ENCODE measurements at regions not wholly inside any gene's neighbourhood (a gene's known extent, or its start where the extent isn't known, plus 50 kb on each side); places are given as distances from the start of the nearest gene placed in this dataset.

DNA sequence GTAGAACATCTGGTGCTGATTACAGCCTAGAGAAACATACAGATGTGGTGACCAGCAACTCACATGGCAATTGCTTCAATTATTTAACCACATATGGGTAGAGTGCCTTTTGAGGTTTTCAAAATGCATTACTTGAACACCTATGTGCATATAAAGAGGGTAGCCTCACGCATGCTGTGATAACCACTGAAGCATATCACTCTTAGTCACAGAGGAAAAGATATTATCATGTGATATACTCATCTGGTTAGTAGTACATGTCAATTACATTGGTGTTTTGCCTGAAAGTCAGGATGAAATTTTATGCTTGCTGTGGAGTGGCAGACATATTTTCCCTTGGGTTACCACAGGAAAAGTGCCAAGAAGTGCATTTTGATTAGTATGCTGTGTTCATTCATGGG lies 459.3 kb upstream of the AGTR1 start:
- H3K79me1 ChIP-seq (ENCODE audit: low read depth in 1 of 2, low read length in 2 of 2), result no peaks in the 10 kb centered on the region
- no peak overlapping the region for H2AFZ ChIP-seq (replicated peaks; ENCODE audit: low read length, poor library complexity)
- no peak overlapping the region for H3K14ac ChIP-seq (replicated peaks; ENCODE audit: low read depth, low read length)
- no peaks in the 10 kb centered on the region for H3K4me1 ChIP-seq (ENCODE audit: control insufficient read depth, insufficient read depth, low read length)
- no CpG with 5 or more reads among the region's 1 CpG for WGBS, 2 experiments (ENCODE audit: extremely low coverage in 2 of 2, insufficient read length in 1 of 2)
- H3K4me3 ChIP-seq (ENCODE audit: insufficient read depth, low read depth, low read length), result no peak overlapping the region
- no peak overlapping the region for H4K91ac ChIP-seq (ENCODE audit: insufficient read depth, low read depth, low read length)
- H3K27ac ChIP-seq (ENCODE audit: insufficient read depth, low read length), result no peak overlapping the region
- H4K5ac ChIP-seq (ENCODE audit: low read depth, low read length), result no peak overlapping the region
- H3K4me2 ChIP-seq (ENCODE audit: low read depth, low read length), result no peak overlapping the region
- no peaks in the 10 kb centered on the region for H3K27me3 ChIP-seq (ENCODE audit: control insufficient read depth, insufficient read depth, low read length)
- CTCF ChIA-PET, result no interaction called here
- H3K18ac ChIP-seq (ENCODE audit: low read depth, low read length), result no peak overlapping the region
- H3K9me3 ChIP-seq (ENCODE audit: control insufficient read depth, insufficient read depth, low read length), result no peaks in the 10 kb centered on the region
- no peak overlapping the region for H4K8ac ChIP-seq (ENCODE audit: low read depth in 2 of 2, low read length in 2 of 2)
- H3K23ac ChIP-seq (ENCODE audit: low read depth, low read length), result no peak overlapping the region
- no peak overlapping the region for H2BK20ac ChIP-seq (ENCODE audit: low read depth, low read length)
- no peak for TF ChIP-seq BHLHE40 (IDR thresholded peaks at IDR 0.05; ENCODE audit: low read depth, low read length)
- TF ChIP-seq MAZ (IDR thresholded peaks at IDR 0.05; ENCODE audit: borderline replicate concordance, low read depth, low read length), result no peak
- TF ChIP-seq MXI1 (IDR thresholded peaks at IDR 0.05; ENCODE audit: borderline replicate concordance, low read depth, low read length), result no peak
- no peak for TF ChIP-seq NFE2L2 (IDR thresholded peaks at IDR 0.05; ENCODE audit: low read depth, low read length)
- TF ChIP-seq RAD21 (IDR thresholded peaks at IDR 0.05; ENCODE audit: low read length), result no peak
- no peak for TF ChIP-seq SMC3 (IDR thresholded peaks at IDR 0.05; ENCODE audit: low read depth, low read length)
- TF ChIP-seq, protein P1, sequence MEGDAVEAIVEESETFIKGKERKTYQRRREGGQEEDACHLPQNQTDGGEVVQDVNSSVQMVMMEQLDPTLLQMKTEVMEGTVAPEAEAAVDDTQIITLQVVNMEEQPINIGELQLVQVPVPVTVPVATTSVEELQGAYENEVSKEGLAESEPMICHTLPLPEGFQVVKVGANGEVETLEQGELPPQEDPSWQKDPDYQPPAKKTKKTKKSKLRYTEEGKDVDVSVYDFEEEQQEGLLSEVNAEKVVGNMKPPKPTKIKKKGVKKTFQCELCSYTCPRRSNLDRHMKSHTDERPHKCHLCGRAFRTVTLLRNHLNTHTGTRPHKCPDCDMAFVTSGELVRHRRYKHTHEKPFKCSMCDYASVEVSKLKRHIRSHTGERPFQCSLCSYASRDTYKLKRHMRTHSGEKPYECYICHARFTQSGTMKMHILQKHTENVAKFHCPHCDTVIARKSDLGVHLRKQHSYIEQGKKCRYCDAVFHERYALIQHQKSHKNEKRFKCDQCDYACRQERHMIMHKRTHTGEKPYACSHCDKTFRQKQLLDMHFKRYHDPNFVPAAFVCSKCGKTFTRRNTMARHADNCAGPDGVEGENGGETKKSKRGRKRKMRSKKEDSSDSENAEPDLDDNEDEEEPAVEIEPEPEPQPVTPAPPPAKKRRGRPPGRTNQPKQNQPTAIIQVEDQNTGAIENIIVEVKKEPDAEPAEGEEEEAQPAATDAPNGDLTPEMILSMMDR (conservative IDR thresholded peaks at IDR 0.05; ENCODE audit: low read depth, low read length), result no peak
- TF ChIP-seq FOS (IDR thresholded peaks at IDR 0.05; ENCODE audit: low read depth, low read length), result no peak
- no peak for TF ChIP-seq POLR2A (IDR thresholded peaks at IDR 0.05; ENCODE audit: low read depth, low read length)
- TF ChIP-seq RFX5 (IDR thresholded peaks at IDR 0.05; ENCODE audit: low read depth, low read length), result no peak
- TF ChIP-seq, protein P2, sequence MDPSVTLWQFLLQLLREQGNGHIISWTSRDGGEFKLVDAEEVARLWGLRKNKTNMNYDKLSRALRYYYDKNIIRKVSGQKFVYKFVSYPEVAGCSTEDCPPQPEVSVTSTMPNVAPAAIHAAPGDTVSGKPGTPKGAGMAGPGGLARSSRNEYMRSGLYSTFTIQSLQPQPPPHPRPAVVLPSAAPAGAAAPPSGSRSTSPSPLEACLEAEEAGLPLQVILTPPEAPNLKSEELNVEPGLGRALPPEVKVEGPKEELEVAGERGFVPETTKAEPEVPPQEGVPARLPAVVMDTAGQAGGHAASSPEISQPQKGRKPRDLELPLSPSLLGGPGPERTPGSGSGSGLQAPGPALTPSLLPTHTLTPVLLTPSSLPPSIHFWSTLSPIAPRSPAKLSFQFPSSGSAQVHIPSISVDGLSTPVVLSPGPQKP (IDR thresholded peaks at IDR 0.05; ENCODE audit: borderline replicate concordance, low read depth, low read length), result no peak
- TF ChIP-seq CHD1 (IDR thresholded peaks at IDR 0.05; ENCODE audit: low read depth, low read length), result no peak
- no peak for TF ChIP-seq MAFK (IDR thresholded peaks at IDR 0.05; ENCODE audit: low read depth, low read length)
- TF ChIP-seq RCOR1 (IDR thresholded peaks at IDR 0.05; ENCODE audit: insufficient replicate concordance, low read length), result no peak
- no peak for TF ChIP-seq CEBPB (IDR thresholded peaks at IDR 0.05; ENCODE audit: low read depth, low read length)
- TF ChIP-seq, protein P3, sequence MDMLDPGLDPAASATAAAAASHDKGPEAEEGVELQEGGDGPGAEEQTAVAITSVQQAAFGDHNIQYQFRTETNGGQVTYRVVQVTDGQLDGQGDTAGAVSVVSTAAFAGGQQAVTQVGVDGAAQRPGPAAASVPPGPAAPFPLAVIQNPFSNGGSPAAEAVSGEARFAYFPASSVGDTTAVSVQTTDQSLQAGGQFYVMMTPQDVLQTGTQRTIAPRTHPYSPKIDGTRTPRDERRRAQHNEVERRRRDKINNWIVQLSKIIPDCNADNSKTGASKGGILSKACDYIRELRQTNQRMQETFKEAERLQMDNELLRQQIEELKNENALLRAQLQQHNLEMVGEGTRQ (IDR thresholded peaks at IDR 0.05; ENCODE audit: low read depth, low read length), result no peak
- no peak overlapping the region for H2AK5ac ChIP-seq (ENCODE audit: low read depth, low read length)
- no peak overlapping the region for H2BK15ac ChIP-seq (ENCODE audit: low read depth, low read length)
- POLR2A ChIA-PET (ENCODE audit: unreplicated experiment), result no interaction called here
- H4K20me1 ChIP-seq (ENCODE audit: insufficient read depth, low read length), result no peaks in the 10 kb centered on the region
- dilution Hi-C loops (cut with HindIII; ENCODE audit: low sequenced_read_pairs, unreplicated experiment), result no loop called here
- no peaks in the 10 kb centered on the region for H3K36me3 ChIP-seq (ENCODE audit: control insufficient read depth, insufficient read depth, low read length)
- in situ Hi-C loops (cut with MboI; ENCODE audit: low sequenced_read_pairs), result no loop called here
- H3K56ac ChIP-seq (ENCODE audit: extremely low read depth, insufficient read depth, low read length), result no peak overlapping the region
- intact Hi-C loops (cut with micrococcal nuclease), result no loop called here
- no peak overlapping the region for H2AK9ac ChIP-seq (replicated peaks; ENCODE audit: low read depth, low read length, poor library complexity)
- no peaks in the 10 kb centered on the region for H3K9me1 ChIP-seq (ENCODE audit: insufficient read depth, low read length)
- ATAC-seq (ENCODE audit: low read depth), result no peak
- DNase-seq, result no peak
- H3K9ac ChIP-seq (ENCODE audit: low read depth, low read length), result no peak overlapping the region
- H2BK5ac ChIP-seq (ENCODE audit: low read depth, low read length, poor library complexity, severe bottlenecking), result no peak overlapping the region
- BruUV-seq (replicated peaks), result no TSS peak
- no peak overlapping the region for H2BK120ac ChIP-seq (ENCODE audit: low read depth, low read length)
- no peak overlapping the region for H3K4ac ChIP-seq (ENCODE audit: low read depth, low read length)

Data from IMR-90 (cell line).